Kidney (tissue), 13 donors: ENCODE measurements at regions not wholly inside any gene's neighbourhood (a gene's known extent, or its start where the extent isn't known, plus 50 kb on each side); places are given as distances from the start of the nearest gene placed in this dataset.

Experiments
- DNase-seq, 5 donors: peaks; one replicate each; pipeline ENCODE4 v3.0.0-alpha.2; 2013 to 2020
- FAIRE-seq: peaks from 2 replicates; lab custom pipeline; 2012; peaks lifted over from hg19 to GRCh38; lab: Jason Lieb, UNC
- H3K27ac ChIP-seq, 2 donors: one replicate each; pipeline ENCODE4 v1.7.0; 2013; ENCODE audit warnings: low read depth in 2 of 2, low read length in 2 of 2, inconsistent platforms in 1 of 2
- H3K27me3 ChIP-seq: one replicate; pipeline ENCODE4 v1.7.1; 2013; ENCODE audit warnings: low read length, inconsistent platforms; ENCODE audit not compliant: control insufficient read depth, insufficient read depth
- H3K36me3 ChIP-seq, 3 donors: one replicate each; pipeline versions ENCODE4 v1.7.0 to v1.7.1; 2013; ENCODE audit warnings: low read length in 3 of 3, control low read depth in 1 of 3, inconsistent platforms in 1 of 3; ENCODE audit not compliant: insufficient read depth in 3 of 3, control insufficient read depth in 2 of 3
- H3K4me1 ChIP-seq, 3 donors: one replicate each; pipeline versions ENCODE4 v1.7.0 to v1.7.1; 2013; ENCODE audit warnings: low read length in 3 of 3, inconsistent platforms in 1 of 3, low read depth in 1 of 3; ENCODE audit not compliant: control insufficient read depth in 2 of 3, insufficient read depth in 2 of 3
- H3K4me3 ChIP-seq, 3 donors: one replicate each; pipeline versions ENCODE4 v1.7.0 to v1.8.1; 2013; ENCODE audit warnings: low read length in 3 of 3, control low read depth in 1 of 3, inconsistent platforms in 1 of 3
- H3K9ac ChIP-seq, 3 donors: one replicate each; pipeline versions ENCODE4 v1.7.0 to v1.7.1; 2013; ENCODE audit warnings: low read length in 3 of 3, control low read depth in 1 of 3, inconsistent platforms in 1 of 3
- H3K9me3 ChIP-seq, 3 donors: one replicate each; pipeline versions ENCODE4 v1.7.0 to v1.7.1; 2013; ENCODE audit warnings: low read length in 3 of 3, control low read depth in 1 of 3, inconsistent platforms in 1 of 3; ENCODE audit not compliant: control insufficient read depth in 2 of 3, insufficient read depth in 1 of 3
- CTCF ChIP-seq: IDR thresholded peaks from 3 replicates; pipeline ENCODE4 v1.5.1; 2012; ENCODE audit warnings: mild to moderate bottlenecking, moderate library complexity, borderline replicate concordance; ENCODE audit not compliant: insufficient read depth; ENCODE audit errors: extremely low read depth
- intact Hi-C: fragments of 100-400 bp; cut with DNase I; formaldehyde crosslinking; loops from one replicate; pipeline ENCODE4 v1.11.1; 2022
- donor health status: control.
- donor health status: control.
- donor health status: control.
- donor health status: control.
- donor health status: control.
- donor health status: DM: yes; HTN: yes; CAD: no.
- donor health status: Normal renal cell carcinoma (clear cell type).

DNA sequence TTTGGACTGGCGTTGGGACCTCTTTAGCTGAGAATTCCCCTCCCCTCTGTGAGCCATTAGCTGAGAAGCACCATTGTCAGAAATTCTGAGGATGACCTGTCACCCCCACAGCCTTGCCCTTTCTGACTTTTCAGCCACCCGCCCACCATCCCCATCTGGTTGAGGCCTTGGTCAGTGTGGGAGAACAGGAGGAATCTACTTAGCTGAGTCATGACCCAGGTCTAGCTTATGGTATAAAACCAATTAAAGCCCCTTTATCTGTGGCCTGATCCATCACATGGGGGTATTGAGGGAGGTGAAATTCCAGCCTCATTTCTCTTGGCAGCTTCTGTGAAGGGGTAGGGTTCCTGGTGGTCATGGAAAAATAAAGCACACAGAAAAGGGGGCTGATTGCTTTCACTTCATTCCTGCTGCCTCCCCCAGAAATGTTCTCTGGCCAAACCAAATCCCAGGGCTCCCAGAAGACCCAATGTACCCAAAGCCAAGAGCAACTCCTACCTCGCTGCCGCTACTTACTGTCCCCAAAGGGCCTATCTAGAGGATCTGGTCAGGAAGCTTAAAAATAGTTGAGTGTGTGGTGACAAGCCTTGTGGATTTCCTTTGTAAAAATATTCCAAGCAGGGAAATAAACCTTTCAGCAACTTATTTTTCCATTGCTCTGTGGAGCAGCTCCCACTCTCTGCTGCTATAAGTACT lies 174.8 kb upstream of the TNC start:
- H3K27me3 ChIP-seq: no peaks in the 10 kb centered on the region
- no peak overlapping the region for H3K4me3 ChIP-seq
- no peaks in the 10 kb centered on the region for H3K36me3 ChIP-seq
- no peaks in the 10 kb centered on the region for H3K4me1 ChIP-seq
- H3K27ac ChIP-seq: no peak overlapping the region
- DNase-seq (peak in 1 of 5 donors; percentile 49), FAIRE-seq (no peak)
- intact Hi-C loops: no loop called here
- no peak for TF ChIP-seq CTCF
- no peak overlapping the region for H3K9ac ChIP-seq
- H3K9me3 ChIP-seq: no peaks in the 10 kb centered on the region

- intact Hi-C loops: no loop called here
- no peak for TF ChIP-seq CTCF
- FAIRE-seq: no peak
These were observed 177.8 kb upstream of the TNC start for GRCh38 chr9:115295734-115296133.

DNA sequence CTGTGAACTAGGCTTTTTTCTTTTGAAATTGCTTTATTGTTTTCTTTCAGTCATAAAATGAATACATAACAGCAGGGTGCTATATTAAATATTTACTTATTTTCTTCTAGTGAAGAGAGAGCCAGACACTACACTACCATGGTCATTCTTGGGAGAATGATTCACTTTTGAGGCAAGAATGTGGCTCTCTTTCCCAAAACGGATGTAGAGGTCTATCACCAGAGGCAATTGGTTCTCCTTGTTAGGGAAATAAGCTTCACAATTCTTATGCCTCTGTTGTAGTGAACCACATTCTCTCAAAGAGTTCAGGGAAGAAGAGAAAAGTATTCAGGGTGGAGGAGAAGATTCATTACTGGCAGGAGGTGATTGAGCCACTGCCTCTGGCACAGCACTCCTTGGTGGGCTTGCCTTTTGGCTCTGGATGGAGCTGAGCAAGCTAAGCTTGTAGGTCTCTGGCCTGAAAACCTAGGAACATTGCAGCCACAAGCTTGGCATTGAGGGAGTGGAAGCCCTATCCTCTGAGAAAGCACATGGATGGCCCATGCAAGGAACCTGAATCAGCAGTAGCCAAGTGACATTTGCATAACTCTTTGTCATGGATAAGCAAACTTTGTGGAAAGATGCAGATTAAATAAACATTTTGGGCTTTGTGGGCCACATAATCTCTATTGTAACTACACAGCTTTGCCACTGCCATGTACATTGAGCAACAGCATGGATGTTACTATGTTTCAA lies 179.0 kb upstream of the TNC start:
- H3K4me3 ChIP-seq: no peak overlapping the region
- H3K27ac ChIP-seq: no peak overlapping the region
- no peaks in the 10 kb centered on the region for H3K36me3 ChIP-seq
- no peaks in the 10 kb centered on the region for H3K4me1 ChIP-seq
- DNase-seq: no peak
- no peaks in the 10 kb centered on the region for H3K27me3 ChIP-seq
- no peak overlapping the region for H3K9ac ChIP-seq
- no peaks in the 10 kb centered on the region for H3K9me3 ChIP-seq
- intact Hi-C loops: no loop called here
- FAIRE-seq: no peak
- TF ChIP-seq CTCF: no peak

More at GRCh38 chr9:115295734-115296133, 177.8 kb upstream of the TNC start:
- H3K36me3 ChIP-seq: no peaks in the 10 kb centered on the region
- H3K27ac ChIP-seq: no peak overlapping the region
- H3K4me3 ChIP-seq: no peak overlapping the region
- no peaks in the 10 kb centered on the region for H3K9me3 ChIP-seq
- no peak overlapping the region for H3K9ac ChIP-seq
- DNase-seq: peak in 2 of 5 donors; percentile 15 to 28
- H3K27me3 ChIP-seq: no peaks in the 10 kb centered on the region
- no peaks in the 10 kb centered on the region for H3K4me1 ChIP-seq
